ENCODE measurements at regions not wholly inside any gene's neighbourhood (a gene's known extent, or its start where the extent isn't known, plus 50 kb on each side); places are given as distances from the start of the nearest gene placed in this dataset.

- Histone ChIP-seq H2AFZ (ENCODE audit: low read length) (peak overlapping the region; percentile 26), H3K27me3 (ENCODE audit: control insufficient read depth in 3 of 3, insufficient read depth in 3 of 3, low read depth in 1 of 3, low read length in 3 of 3) (no peaks in the 10 kb centered on the region), H3K9ac (ENCODE audit: low read depth, low read length, poor library complexity) (no peak overlapping the region), H3K4me2 (ENCODE audit: insufficient read depth, low read length, poor library complexity, severe bottlenecking) (no peak overlapping the region), H2BK5ac (ENCODE audit: low read length) (no peak overlapping the region), H3K79me1 (ENCODE audit: low read depth, low read length) (no peaks in the 10 kb centered on the region), H4K8ac (ENCODE audit: low read depth, low read length) (no peak overlapping the region), H3K18ac (ENCODE audit: low read length) (no peak overlapping the region), H3K4ac (ENCODE audit: low read length) (no peak overlapping the region), H4K91ac (ENCODE audit: low read depth, low read length, poor library complexity) (no peak overlapping the region), H3K23ac (ENCODE audit: low read depth, low read length, poor library complexity) (no peak overlapping the region), H3K27ac (replicated peaks; ENCODE audit: low read length) (no peak overlapping the region), H2BK120ac (ENCODE audit: low read depth, low read length) (no peak overlapping the region), H3K14ac (ENCODE audit: low read length) (no peak overlapping the region), H3K4me1 (ENCODE audit: control insufficient read depth in 2 of 2, insufficient read depth in 1 of 2, low read depth in 1 of 2, low read length in 2 of 2) (peaks cover 2 to 5% of the 10 kb centered on the region in 2 donors), H3K4me3 (ENCODE audit: low read length in 2 of 2) (no peak overlapping the region), H2BK15ac (ENCODE audit: low read length) (no peak overlapping the region), H3K36me3 (replicated peaks in 1 of 2; ENCODE audit: control insufficient read depth in 2 of 2, insufficient read depth in 2 of 2, low read length in 2 of 2) (no peaks in the 10 kb centered on the region), H3K9me3 (replicated peaks in 1 of 2; ENCODE audit: control insufficient read depth in 2 of 2, insufficient read depth in 1 of 2, low read depth in 1 of 2, low read length in 2 of 2) (no peaks in the 10 kb centered on the region), H2BK12ac (ENCODE audit: low read length) (no peak overlapping the region), H2AK5ac (ENCODE audit: low read depth, low read length) (no peak overlapping the region)
- no CpG with 5 or more reads among the region's 2 CpGs for whole genome bisulfite sequencing, 2 donors (ENCODE audit: extremely low coverage in 2 of 2, insufficient read length in 2 of 2, insufficient replicate concordance in 1 of 2)
- no peak for DNase-seq (ENCODE audit: low spot score)
Observed at GRCh38 chr18:39942702-39943101, 2012.3 kb upstream of the PIK3C3 start.

DNA sequence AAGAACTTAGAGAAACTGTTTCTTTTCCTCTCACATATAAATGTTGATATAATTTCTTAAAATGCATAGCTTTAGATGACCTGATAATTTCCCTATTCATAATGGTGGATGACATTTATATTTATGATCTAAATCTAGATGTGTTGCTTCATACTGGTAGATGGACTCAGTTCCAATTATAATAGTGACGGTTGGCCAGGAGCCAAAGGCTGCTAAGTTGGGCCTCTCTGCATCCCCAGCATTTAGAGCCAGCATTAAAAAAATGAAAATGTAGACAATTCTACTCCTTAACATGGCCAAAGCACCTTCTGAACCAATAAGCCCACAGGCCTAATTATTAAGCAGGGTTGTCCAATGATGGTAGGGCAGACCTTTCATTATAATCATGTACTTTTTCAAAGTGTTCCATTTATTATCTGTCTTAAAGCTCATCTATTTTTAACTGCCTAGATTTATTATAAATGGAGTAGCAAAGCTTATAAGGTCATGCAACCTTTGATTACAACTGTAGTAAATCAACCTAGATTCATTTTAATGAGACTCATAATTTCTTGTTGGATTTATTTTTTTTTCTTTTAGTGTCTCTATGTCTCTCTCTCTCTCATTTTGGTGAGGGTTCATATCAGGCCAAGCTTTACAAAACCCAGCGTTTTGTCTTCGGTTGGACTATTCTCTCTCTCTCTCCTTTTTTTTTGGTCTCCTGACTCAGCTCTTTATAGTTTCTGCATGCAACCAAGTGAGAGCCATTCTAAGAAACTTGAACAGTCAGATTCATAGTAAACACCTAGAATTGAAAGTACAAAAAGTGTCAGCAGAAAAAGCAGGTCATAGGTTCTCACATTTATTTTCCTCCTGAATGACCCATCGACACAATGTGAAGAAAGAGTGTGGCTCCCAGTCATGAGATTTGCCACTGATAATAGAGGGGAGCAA lies 2016.1 kb upstream of the PIK3C3 start:
- H4K91ac ChIP-seq (ENCODE audit: low read depth, low read length, poor library complexity), result no peak overlapping the region
- no peak overlapping the region for H2BK12ac ChIP-seq (ENCODE audit: low read length)
- DNase-seq (ENCODE audit: low spot score), result no peak
- no peaks in the 10 kb centered on the region for H3K9me3 ChIP-seq (replicated peaks in 1 of 2; ENCODE audit: control insufficient read depth in 2 of 2, insufficient read depth in 1 of 2, low read depth in 1 of 2, low read length in 2 of 2)
- H3K4ac ChIP-seq (ENCODE audit: low read length), result no peak overlapping the region
- no peak overlapping the region for H2BK120ac ChIP-seq (ENCODE audit: low read depth, low read length)
- H3K18ac ChIP-seq (ENCODE audit: low read length), result no peak overlapping the region
- H3K36me3 ChIP-seq (replicated peaks in 1 of 2; ENCODE audit: control insufficient read depth in 2 of 2, insufficient read depth in 2 of 2, low read length in 2 of 2), result no peaks in the 10 kb centered on the region
- H3K4me2 ChIP-seq (ENCODE audit: insufficient read depth, low read length, poor library complexity, severe bottlenecking), result no peak overlapping the region
- no peak overlapping the region for H2BK5ac ChIP-seq (ENCODE audit: low read length)
- no peak overlapping the region for H2AFZ ChIP-seq (ENCODE audit: low read length)
- H3K27ac ChIP-seq (replicated peaks; ENCODE audit: low read length), result no peak overlapping the region
- H3K9ac ChIP-seq (ENCODE audit: low read depth, low read length, poor library complexity), result no peak overlapping the region
- H3K27me3 ChIP-seq (ENCODE audit: control insufficient read depth in 3 of 3, insufficient read depth in 3 of 3, low read depth in 1 of 3, low read length in 3 of 3), result no peaks in the 10 kb centered on the region
- H2AK5ac ChIP-seq (ENCODE audit: low read depth, low read length), result no peak overlapping the region
- H2BK15ac ChIP-seq (ENCODE audit: low read length), result no peak overlapping the region
- H4K8ac ChIP-seq (ENCODE audit: low read depth, low read length), result no peak overlapping the region
- peaks cover 0 to 2% of the 10 kb centered on the region in 2 donors for H3K4me1 ChIP-seq (ENCODE audit: control insufficient read depth in 2 of 2, insufficient read depth in 1 of 2, low read depth in 1 of 2, low read length in 2 of 2)
- no CpG with 5 or more reads among the region's 4 CpGs for whole genome bisulfite sequencing, 2 donors (ENCODE audit: extremely low coverage in 2 of 2, insufficient read length in 2 of 2, insufficient replicate concordance in 1 of 2)
- no peaks in the 10 kb centered on the region for H3K79me1 ChIP-seq (ENCODE audit: low read depth, low read length)
- H3K4me3 ChIP-seq (ENCODE audit: low read length in 2 of 2), result no peak overlapping the region
- no peak overlapping the region for H3K14ac ChIP-seq (ENCODE audit: low read length)
- no peak overlapping the region for H3K23ac ChIP-seq (ENCODE audit: low read depth, low read length, poor library complexity)

- no peak overlapping the region for H3K4me3 ChIP-seq (ENCODE audit: low read length in 2 of 2)
- no peak overlapping the region for H3K4me2 ChIP-seq (ENCODE audit: insufficient read depth, low read length, poor library complexity, severe bottlenecking)
- no peaks in the 10 kb centered on the region for H3K9me3 ChIP-seq (replicated peaks in 1 of 2; ENCODE audit: control insufficient read depth in 2 of 2, insufficient read depth in 1 of 2, low read depth in 1 of 2, low read length in 2 of 2)
- no peaks in the 10 kb centered on the region for H3K79me1 ChIP-seq (ENCODE audit: low read depth, low read length)
- H2BK120ac ChIP-seq (ENCODE audit: low read depth, low read length), result no peak overlapping the region
- H2BK15ac ChIP-seq (ENCODE audit: low read length), result no peak overlapping the region
- H2BK5ac ChIP-seq (ENCODE audit: low read length), result no peak overlapping the region
- no peak overlapping the region for H2BK12ac ChIP-seq (ENCODE audit: low read length)
- H3K4ac ChIP-seq (ENCODE audit: low read length), result no peak overlapping the region
- H4K91ac ChIP-seq (ENCODE audit: low read depth, low read length, poor library complexity), result no peak overlapping the region
- no peak overlapping the region for H2AFZ ChIP-seq (ENCODE audit: low read length)
- H3K36me3 ChIP-seq (replicated peaks in 1 of 2; ENCODE audit: control insufficient read depth in 2 of 2, insufficient read depth in 2 of 2, low read length in 2 of 2), result no peaks in the 10 kb centered on the region
- H4K8ac ChIP-seq (ENCODE audit: low read depth, low read length), result no peak overlapping the region
- no peak overlapping the region for H3K18ac ChIP-seq (ENCODE audit: low read length)
- no peak overlapping the region for H3K23ac ChIP-seq (ENCODE audit: low read depth, low read length, poor library complexity)
- no CpG with 5 or more reads among the region's 2 CpGs for WGBS, 2 donors (ENCODE audit: extremely low coverage in 2 of 2, insufficient read length in 2 of 2, insufficient replicate concordance in 1 of 2)
- no peak for DNase-seq (ENCODE audit: low spot score)
- H3K4me1 ChIP-seq (ENCODE audit: control insufficient read depth in 2 of 2, insufficient read depth in 1 of 2, low read depth in 1 of 2, low read length in 2 of 2), result peaks cover 0 to 2% of the 10 kb centered on the region in 2 donors
- H3K27ac ChIP-seq (replicated peaks; ENCODE audit: low read length), result no peak overlapping the region
- H3K9ac ChIP-seq (ENCODE audit: low read depth, low read length, poor library complexity), result no peak overlapping the region
- H2AK5ac ChIP-seq (ENCODE audit: low read depth, low read length), result no peak overlapping the region
- H3K27me3 ChIP-seq (ENCODE audit: control insufficient read depth in 3 of 3, insufficient read depth in 3 of 3, low read depth in 1 of 3, low read length in 3 of 3), result no peaks in the 10 kb centered on the region
- no peak overlapping the region for H3K14ac ChIP-seq (ENCODE audit: low read length)
Observed at GRCh38 chr18:39935598-39935997, 2019.4 kb upstream of the PIK3C3 start.

- Histone ChIP-seq H3K79me1 (ENCODE audit: low read depth, low read length) (no peaks in the 10 kb centered on the region), H3K27ac (replicated peaks; ENCODE audit: low read length) (no peak overlapping the region), H4K8ac (ENCODE audit: low read depth, low read length) (no peak overlapping the region), H3K27me3 (ENCODE audit: control insufficient read depth in 3 of 3, insufficient read depth in 3 of 3, low read depth in 1 of 3, low read length in 3 of 3) (no peaks in the 10 kb centered on the region), H3K36me3 (replicated peaks in 1 of 2; ENCODE audit: control insufficient read depth in 2 of 2, insufficient read depth in 2 of 2, low read length in 2 of 2) (no peaks in the 10 kb centered on the region), H2AK5ac (ENCODE audit: low read depth, low read length) (no peak overlapping the region), H2BK12ac (ENCODE audit: low read length) (no peak overlapping the region), H3K14ac (ENCODE audit: low read length) (no peak overlapping the region), H3K4ac (ENCODE audit: low read length) (no peak overlapping the region), H3K9ac (ENCODE audit: low read depth, low read length, poor library complexity) (no peak overlapping the region), H3K4me3 (ENCODE audit: low read length in 2 of 2) (no peak overlapping the region), H3K18ac (ENCODE audit: low read length) (no peak overlapping the region), H3K4me2 (ENCODE audit: insufficient read depth, low read length, poor library complexity, severe bottlenecking) (no peak overlapping the region), H3K23ac (ENCODE audit: low read depth, low read length, poor library complexity) (no peak overlapping the region), H2AFZ (ENCODE audit: low read length) (no peak overlapping the region), H2BK15ac (ENCODE audit: low read length) (no peak overlapping the region), H3K4me1 (ENCODE audit: control insufficient read depth in 2 of 2, insufficient read depth in 1 of 2, low read depth in 1 of 2, low read length in 2 of 2) (no peaks in the 10 kb centered on the region), H4K91ac (ENCODE audit: low read depth, low read length, poor library complexity) (no peak overlapping the region), H2BK120ac (ENCODE audit: low read depth, low read length) (no peak overlapping the region), H3K9me3 (replicated peaks in 1 of 2; ENCODE audit: control insufficient read depth in 2 of 2, insufficient read depth in 1 of 2, low read depth in 1 of 2, low read length in 2 of 2) (no peaks in the 10 kb centered on the region), H2BK5ac (ENCODE audit: low read length) (no peak overlapping the region)
- DNase-seq (ENCODE audit: low spot score), result no peak
- no CpG with 5 or more reads among the region's 2 CpGs for WGBS, 2 donors (ENCODE audit: extremely low coverage in 2 of 2, insufficient read length in 2 of 2, insufficient replicate concordance in 1 of 2)
Observed at GRCh38 chr18:39918847-39919246, 2036.2 kb upstream of the PIK3C3 start.

Data from neuronal stem cell (in vitro differentiated cells).